HUES48 (cell line): ENCODE measurements at regions not wholly inside any gene's neighbourhood (a gene's known extent, or its start where the extent isn't known, plus 50 kb on each side); places are given as distances from the start of the nearest gene placed in this dataset.

Experiments used
- H3K27ac ChIP-seq: one replicate; pipeline ENCODE4 v1.7.0; 2013; ENCODE audit warnings: low read depth, low read length, inconsistent platforms
- H3K27me3 ChIP-seq: 2 replicates; pipeline ENCODE4 v1.6.1; 2013; ENCODE audit warnings: mild to moderate bottlenecking, low read length; ENCODE audit not compliant: control insufficient read depth, insufficient read depth
- H3K36me3 ChIP-seq: 2 replicates; pipeline ENCODE4 v1.6.1; 2013; ENCODE audit warnings: low read length; ENCODE audit not compliant: control insufficient read depth, insufficient read depth
- H3K4me1 ChIP-seq: 2 replicates; pipeline ENCODE4 v1.6.1; 2013; ENCODE audit warnings: mild to moderate bottlenecking, low read length; ENCODE audit not compliant: control insufficient read depth, insufficient read depth
- H3K4me3 ChIP-seq: 2 replicates; pipeline ENCODE4 v1.5.1; 2013; ENCODE audit warnings: mild to moderate bottlenecking, low read depth, low read length
- H3K9ac ChIP-seq: 2 replicates; pipeline ENCODE4 v1.6.1; 2013; ENCODE audit warnings: mild to moderate bottlenecking, low read depth, low read length, moderate library complexity
- H3K9me3 ChIP-seq: 2 replicates; pipeline ENCODE4 v1.6.1; 2013; ENCODE audit warnings: low read length; ENCODE audit not compliant: control insufficient read depth, insufficient read depth

GRCh38 chr22:49425356-49425755 is 402.3 kb downstream of the BRD1 start:
- no peaks in the 10 kb centered on the region for H3K4me1 ChIP-seq
- no peaks in the 10 kb centered on the region for H3K36me3 ChIP-seq
- H3K4me3 ChIP-seq = no peak overlapping the region
- no peak overlapping the region for H3K9ac ChIP-seq
- H3K9me3 ChIP-seq = no peaks in the 10 kb centered on the region
- no peak overlapping the region for H3K27ac ChIP-seq
- no peaks in the 10 kb centered on the region for H3K27me3 ChIP-seq

GRCh38 chr22:49424893-49425270 is 402.8 kb downstream of the BRD1 start:
- H3K9me3 ChIP-seq = no peaks in the 10 kb centered on the region
- no peak overlapping the region for H3K4me3 ChIP-seq
- H3K4me1 ChIP-seq = no peaks in the 10 kb centered on the region
- H3K9ac ChIP-seq = no peak overlapping the region
- no peaks in the 10 kb centered on the region for H3K27me3 ChIP-seq
- H3K27ac ChIP-seq = no peak overlapping the region
- no peaks in the 10 kb centered on the region for H3K36me3 ChIP-seq

GRCh38 chr22:49423125-49423650 is 404.5 kb downstream of the BRD1 start:
- H3K27ac ChIP-seq = no peak overlapping the region
- no peaks in the 10 kb centered on the region for H3K27me3 ChIP-seq
- no peaks in the 10 kb centered on the region for H3K9me3 ChIP-seq
- no peak overlapping the region for H3K4me3 ChIP-seq
- H3K36me3 ChIP-seq = no peaks in the 10 kb centered on the region
- H3K9ac ChIP-seq = no peak overlapping the region
- H3K4me1 ChIP-seq = no peaks in the 10 kb centered on the region

- Histone ChIP-seq H3K27me3 (no peaks in the 10 kb centered on the region), H3K27ac (no peak overlapping the region), H3K4me1 (no peaks in the 10 kb centered on the region), H3K9me3 (no peaks in the 10 kb centered on the region), H3K9ac (no peak overlapping the region), H3K36me3 (no peaks in the 10 kb centered on the region), H3K4me3 (no peak overlapping the region)
Measured at GRCh38 chr22:49422701-49423100, 405.0 kb downstream of the BRD1 start.

- Histone ChIP-seq H3K9me3 (no peaks in the 10 kb centered on the region), H3K27ac (no peak overlapping the region), H3K36me3 (no peaks in the 10 kb centered on the region), H3K4me3 (no peak overlapping the region), H3K9ac (no peak overlapping the region), H3K27me3 (no peaks in the 10 kb centered on the region), H3K4me1 (no peaks in the 10 kb centered on the region)
Measured at GRCh38 chr22:49420651-49421050, 407.0 kb downstream of the BRD1 start.

- no peak overlapping the region for H3K9ac ChIP-seq
- H3K27ac ChIP-seq = no peak overlapping the region
- no peaks in the 10 kb centered on the region for H3K36me3 ChIP-seq
- no peak overlapping the region for H3K4me3 ChIP-seq
- H3K9me3 ChIP-seq = no peaks in the 10 kb centered on the region
- no peaks in the 10 kb centered on the region for H3K4me1 ChIP-seq
- H3K27me3 ChIP-seq = no peaks in the 10 kb centered on the region
Measured at GRCh38 chr22:49419661-49420060, 408.0 kb downstream of the BRD1 start.

GRCh38 chr22:49418943-49419342 is 408.7 kb downstream of the BRD1 start:
- no peaks in the 10 kb centered on the region for H3K27me3 ChIP-seq
- H3K4me3 ChIP-seq = no peak overlapping the region
- no peaks in the 10 kb centered on the region for H3K9me3 ChIP-seq
- no peak overlapping the region for H3K27ac ChIP-seq
- H3K9ac ChIP-seq = no peak overlapping the region
- H3K36me3 ChIP-seq = no peaks in the 10 kb centered on the region
- H3K4me1 ChIP-seq = no peaks in the 10 kb centered on the region

- Histone ChIP-seq H3K4me3 (no peak overlapping the region), H3K4me1 (no peaks in the 10 kb centered on the region), H3K27me3 (no peaks in the 10 kb centered on the region), H3K9me3 (no peaks in the 10 kb centered on the region), H3K36me3 (no peaks in the 10 kb centered on the region), H3K27ac (no peak overlapping the region), H3K9ac (no peak overlapping the region)
Measured at GRCh38 chr22:49418341-49418894, 409.3 kb downstream of the BRD1 start.

- Histone ChIP-seq H3K9me3 (no peaks in the 10 kb centered on the region), H3K36me3 (no peaks in the 10 kb centered on the region), H3K4me3 (no peak overlapping the region), H3K4me1 (no peaks in the 10 kb centered on the region), H3K27me3 (no peaks in the 10 kb centered on the region), H3K9ac (no peak overlapping the region), H3K27ac (no peak overlapping the region)
Measured at GRCh38 chr22:49417833-49418232, 409.8 kb downstream of the BRD1 start.

- H3K4me3 ChIP-seq = no peak overlapping the region
- H3K9me3 ChIP-seq = no peaks in the 10 kb centered on the region
- no peak overlapping the region for H3K9ac ChIP-seq
- H3K4me1 ChIP-seq = no peaks in the 10 kb centered on the region
- no peak overlapping the region for H3K27ac ChIP-seq
- H3K27me3 ChIP-seq = no peaks in the 10 kb centered on the region
- H3K36me3 ChIP-seq = no peaks in the 10 kb centered on the region
Measured at GRCh38 chr22:49417326-49417725, 410.3 kb downstream of the BRD1 start.

- Histone ChIP-seq H3K9ac (no peak overlapping the region), H3K27ac (no peak overlapping the region), H3K4me3 (no peak overlapping the region), H3K27me3 (no peaks in the 10 kb centered on the region), H3K4me1 (no peaks in the 10 kb centered on the region), H3K9me3 (no peaks in the 10 kb centered on the region), H3K36me3 (no peaks in the 10 kb centered on the region)
Measured at GRCh38 chr22:49415151-49415951, 412.3 kb downstream of the BRD1 start.
